ENCODE measurements at regions not wholly inside any gene's neighbourhood (a gene's known extent, or its start where the extent isn't known, plus 50 kb on each side); places are given as distances from the start of the nearest gene placed in this dataset.

DNA sequence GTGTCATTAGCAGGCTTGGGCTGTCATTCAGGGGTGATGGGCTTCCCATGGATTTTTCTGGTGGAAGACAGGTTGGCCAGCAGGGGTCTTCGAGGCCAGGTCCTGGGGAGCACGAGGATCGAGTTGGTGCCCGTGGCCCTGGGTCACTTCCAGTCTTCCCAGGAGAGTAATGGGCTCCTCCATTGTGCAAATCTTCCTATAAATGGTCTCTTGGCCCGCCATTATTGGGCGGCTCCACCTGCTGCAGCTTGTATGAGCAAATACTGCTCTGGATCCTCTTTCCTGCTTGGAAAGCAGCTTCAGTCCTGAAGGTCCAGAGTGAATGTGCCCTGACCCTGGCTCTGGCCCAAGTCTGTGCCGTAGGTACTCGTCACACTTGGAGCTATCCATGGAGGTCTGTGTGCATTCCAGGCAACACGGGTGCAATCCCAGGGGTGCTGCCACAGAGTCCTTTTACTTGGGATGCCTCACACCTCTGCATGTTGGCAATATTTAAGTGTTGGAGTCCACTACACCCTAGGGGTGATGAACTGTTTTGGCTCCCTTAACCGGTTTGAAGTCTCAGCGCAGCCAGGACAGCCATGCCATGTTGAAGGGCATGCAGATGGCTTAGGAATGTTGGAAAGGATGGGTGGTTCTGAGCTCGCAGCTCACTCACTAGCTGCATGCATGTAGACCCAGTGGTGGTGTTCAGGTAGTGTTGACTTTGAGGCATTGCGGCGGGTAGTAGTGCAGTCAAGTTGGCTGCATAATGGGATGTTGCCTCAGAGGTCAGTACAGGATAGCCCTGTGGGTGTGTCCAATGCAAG is 97.6 kb downstream of the SNRPN start:
- TF ChIP-seq, protein P1, sequence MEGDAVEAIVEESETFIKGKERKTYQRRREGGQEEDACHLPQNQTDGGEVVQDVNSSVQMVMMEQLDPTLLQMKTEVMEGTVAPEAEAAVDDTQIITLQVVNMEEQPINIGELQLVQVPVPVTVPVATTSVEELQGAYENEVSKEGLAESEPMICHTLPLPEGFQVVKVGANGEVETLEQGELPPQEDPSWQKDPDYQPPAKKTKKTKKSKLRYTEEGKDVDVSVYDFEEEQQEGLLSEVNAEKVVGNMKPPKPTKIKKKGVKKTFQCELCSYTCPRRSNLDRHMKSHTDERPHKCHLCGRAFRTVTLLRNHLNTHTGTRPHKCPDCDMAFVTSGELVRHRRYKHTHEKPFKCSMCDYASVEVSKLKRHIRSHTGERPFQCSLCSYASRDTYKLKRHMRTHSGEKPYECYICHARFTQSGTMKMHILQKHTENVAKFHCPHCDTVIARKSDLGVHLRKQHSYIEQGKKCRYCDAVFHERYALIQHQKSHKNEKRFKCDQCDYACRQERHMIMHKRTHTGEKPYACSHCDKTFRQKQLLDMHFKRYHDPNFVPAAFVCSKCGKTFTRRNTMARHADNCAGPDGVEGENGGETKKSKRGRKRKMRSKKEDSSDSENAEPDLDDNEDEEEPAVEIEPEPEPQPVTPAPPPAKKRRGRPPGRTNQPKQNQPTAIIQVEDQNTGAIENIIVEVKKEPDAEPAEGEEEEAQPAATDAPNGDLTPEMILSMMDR (IDR thresholded peaks at IDR 0.05): no peak
- no peak for TF ChIP-seq POLR2A (IDR thresholded peaks at IDR 0.05)

Measured in right lobe of liver (tissue), 4 donors.